Endothelial cell of umbilical vein (primary cell): ENCODE measurements at regions not wholly inside any gene's neighbourhood (a gene's known extent, or its start where the extent isn't known, plus 50 kb on each side); places are given as distances from the start of the nearest gene placed in this dataset.

Experiments used
- BruUV-seq: library from RNA; stranded (reverse); fragments of 400-500 nt; replicated peaks from 2 replicates; lab custom pipeline; 2021; lab: Mats Ljungman, UMichigan
- CTCF ChIA-PET: fragments of 300-600, 350-600 bp; sonication (Branson Sonifier 250); formaldehyde crosslinking; loops from one replicate; lab custom pipeline; 2021; ENCODE audit warnings: antibody characterized with exemption, inconsistent platforms; lab: Charles Lee
- POLR2A ChIA-PET: fragments of 300-600, 350-600 bp; sonication (Branson Sonifier 250); formaldehyde crosslinking; loops from one replicate; lab custom pipeline; 2021; ENCODE audit warnings: antibody characterized with exemption, inconsistent platforms; lab: Charles Lee
- DNase-seq: peaks from one replicate; pipeline ENCODE4 v3.0.0-alpha.2; 2011; ENCODE audit warnings: low read depth, low spot score
- FAIRE-seq: peaks from 2 replicates; lab custom pipeline; 2011; peaks lifted over from hg19 to GRCh38; lab: Jason Lieb, UNC
- H2AFZ ChIP-seq: 2 replicates; pipeline ENCODE4 v1.6.0; 2012; ENCODE audit warnings: low read depth, low read length, control low read depth, inconsistent platforms
- H3K27ac ChIP-seq: 2 replicates; pipeline ENCODE4 v1.5.1; 2011; ENCODE audit warnings: low read depth, mild to moderate bottlenecking, control low read depth, low read length, moderate library complexity; ENCODE audit not compliant: insufficient read depth
- H3K27me3 ChIP-seq, 2 experiments: 2 replicates each; pipeline versions ENCODE4 v1.6.0 to v1.6.1; 2011; ENCODE audit warnings: low read length in 2 of 2, mixed read lengths in 1 of 2; ENCODE audit not compliant: control insufficient read depth in 2 of 2, insufficient read depth in 2 of 2
- H3K36me3 ChIP-seq, 2 experiments: 2 replicates in 1 of 2; 3 replicates in 1 of 2; pipeline ENCODE4 v1.5.1; 2011; ENCODE audit warnings: low read length in 2 of 2, mild to moderate bottlenecking in 1 of 2, moderate library complexity in 1 of 2; ENCODE audit not compliant: control insufficient read depth in 2 of 2, insufficient read depth in 2 of 2; ENCODE audit errors: extremely low read depth in 1 of 2
- H3K4me1 ChIP-seq: 3 replicates; pipeline ENCODE4 v1.5.1; 2011; ENCODE audit warnings: mild to moderate bottlenecking, low read length; ENCODE audit not compliant: control insufficient read depth, insufficient read depth; ENCODE audit errors: extremely low read depth
- H3K4me2 ChIP-seq: 2 replicates; pipeline ENCODE4 v1.6.1; 2011; ENCODE audit warnings: low read length, control low read depth, mixed read lengths; ENCODE audit not compliant: insufficient read depth
- H3K4me3 ChIP-seq, 3 experiments: fragments of 200-600 bp in 1 of 3; sonication (generic), shearing (Covaris generic) in 1 of 3; replicated peaks in 1 of 3; 2 replicates each; pipeline ENCODE4 v1.5.1; 2011 to 2016; ENCODE audit warnings: control low read depth in 3 of 3, low read length in 3 of 3, mild to moderate bottlenecking in 2 of 3, inconsistent platforms in 1 of 3, low read depth in 1 of 3, moderate library complexity in 1 of 3; ENCODE audit not compliant: insufficient read depth in 1 of 3
- H3K79me2 ChIP-seq: 2 replicates; pipeline ENCODE4 v1.6.0; 2012; ENCODE audit warnings: low read length, inconsistent platforms; ENCODE audit not compliant: control insufficient read depth, insufficient read depth
- H3K9ac ChIP-seq: replicated peaks from 2 replicates; pipeline ENCODE3; 2011; ENCODE audit warnings: low read length, control low read depth; ENCODE audit not compliant: insufficient read depth; ENCODE audit errors: extremely low read depth
- H3K9me1 ChIP-seq: replicated peaks from 3 replicates; pipeline ENCODE4 v1.6.0; 2011; ENCODE audit warnings: mild to moderate bottlenecking, low read length; ENCODE audit not compliant: control insufficient read depth, insufficient read depth; ENCODE audit errors: extremely low read depth
- H3K9me3 ChIP-seq: replicated peaks from 2 replicates; pipeline ENCODE4 v1.5.1; 2012; ENCODE audit warnings: low read length, inconsistent platforms; ENCODE audit not compliant: control insufficient read depth, insufficient read depth
- H4K20me1 ChIP-seq: replicated peaks from 2 replicates; pipeline ENCODE3; 2011; ENCODE audit warnings: mild to moderate bottlenecking, low read length; ENCODE audit not compliant: control insufficient read depth, insufficient read depth; ENCODE audit errors: extremely low read depth
- CTCF ChIP-seq, 2 donors: IDR thresholded peaks; 1 replicate in 1 of 2; 2 replicates in 1 of 2; pipeline ENCODE4 v1.5.1; 2011; ENCODE audit warnings: low read length in 2 of 2, mild to moderate bottlenecking in 2 of 2, moderate library complexity in 2 of 2, control low read depth in 1 of 2, inconsistent platforms in 1 of 2, low read depth in 1 of 2; ENCODE audit not compliant: insufficient read depth in 1 of 2; ENCODE audit errors: extremely low read depth in 1 of 2
- FOS ChIP-seq: IDR thresholded peaks from 2 replicates; pipeline ENCODE4 v1.6.1; 2011; ENCODE audit warnings: mild to moderate bottlenecking, low read length, moderate library complexity, borderline replicate concordance; ENCODE audit not compliant: insufficient read depth
- GATA2 ChIP-seq: IDR thresholded peaks from 2 replicates; pipeline ENCODE4 v1.7.0; 2011; ENCODE audit warnings: low read depth, mild to moderate bottlenecking, moderate library complexity, mixed read lengths, low read length; ENCODE audit not compliant: insufficient read length, insufficient read depth
- JUN ChIP-seq: IDR thresholded peaks from 2 replicates; pipeline ENCODE4 v1.6.1; 2011; ENCODE audit warnings: borderline replicate concordance, low read depth; ENCODE audit not compliant: insufficient read length, insufficient read depth
- MAX ChIP-seq: IDR thresholded peaks from 2 replicates; pipeline ENCODE4 v1.6.1; 2011; ENCODE audit not compliant: insufficient read depth, insufficient read length
- POLR2A ChIP-seq: IDR thresholded peaks from 2 replicates; pipeline ENCODE4 v1.6.1; 2012; ENCODE audit warnings: low read depth, mild to moderate bottlenecking, control low read depth, low read length
- POLR2AphosphoS5 ChIP-seq: IDR thresholded peaks from 2 replicates; pipeline ENCODE4 v1.6.1; 2012; ENCODE audit warnings: low read depth, mild to moderate bottlenecking, control low read depth, low read length, moderate library complexity; ENCODE audit not compliant: insufficient read depth
- dilution Hi-C: fragments of 300-500 bp; cut with MboI; formaldehyde crosslinking; loops from one replicate; pipeline ENCODE4 v1.15.0; 2019; ENCODE audit warnings: low sequenced_read_pairs; ENCODE audit not compliant: extremely low pct_ligation_motif_present
- intact Hi-C: fragments of 100-400 bp; cut with micrococcal nuclease; formaldehyde crosslinking; loops from one replicate; pipeline ENCODE4 v1.10.0; 2022

- no peak for FAIRE-seq
- CTCF ChIA-PET, result no interaction called here
Observed at GRCh38 chr1:18047122-18047521, 60.5 kb upstream of the IGSF21 start.

More at GRCh38 chr1:18047122-18047521, 60.5 kb upstream of the IGSF21 start:
- intact Hi-C loops (no loop called here), dilution Hi-C loops (no loop called here)
- Histone ChIP-seq H3K36me3 (no peaks in the 10 kb centered on the region), H3K27ac (no peak overlapping the region), H3K4me2 (no peak overlapping the region), H4K20me1 (no peaks in the 10 kb centered on the region), H3K9ac (no peak overlapping the region), H3K4me1 (no peaks in the 10 kb centered on the region), H3K27me3 (no peaks in the 10 kb centered on the region), H3K9me1 (no peaks in the 10 kb centered on the region), H3K4me3 (no peak overlapping the region), H3K79me2 (no peaks in the 10 kb centered on the region), H2AFZ (no peak overlapping the region), H3K9me3 (no peaks in the 10 kb centered on the region)
- no TSS peak for BruUV-seq
- POLR2A ChIA-PET, result no interaction called here
- TF ChIP-seq POLR2AphosphoS5, result no peak
- TF ChIP-seq GATA2, result no peak
- no peak for TF ChIP-seq MAX
- no peak for TF ChIP-seq JUN
- TF ChIP-seq FOS, result no peak
- no peak for TF ChIP-seq CTCF (IDR thresholded peaks at IDR 0.05; ENCODE audit: extremely low read depth in 1 of 2, insufficient read depth in 1 of 2, low read depth in 1 of 2, low read length in 2 of 2)
- no peak for TF ChIP-seq POLR2A
- no peak for DNase-seq
